ENCODE measurements at regions not wholly inside any gene's neighbourhood (a gene's known extent, or its start where the extent isn't known, plus 50 kb on each side); places are given as distances from the start of the nearest gene placed in this dataset.

- no peak overlapping the region for H3K4me3 ChIP-seq
- ATAC-seq (replicated peaks in 6 of 8) = peak in 2 of 8 experiments; percentile 18 to 52
- WGBS, 10 experiments = 0 to 70% (median 45%) methylated on average over 1 to 3 of the region's 3 CpGs; no CpG with 5 or more reads in 2 of the 10 experiments
- no peak overlapping the region for H3K27ac ChIP-seq
- in situ Hi-C loops (cut with MboI; ENCODE audit: low pct_unique_long_range_greater_than_20kb in 2 of 9, low sequenced_read_pairs in 9 of 9, unreplicated experiment in 9 of 9) = loop anchor here in 1 of 9 experiments (25.0 kb wide), 1 partner anchor 555 kb away; no protein-coding TSS in a partner anchor
- H3K4me1 ChIP-seq (replicated peaks in 1 of 2) = peaks cover 6 to 11% of the 10 kb centered on the region in 2 donors
These were observed 53.5 kb upstream of the CTTNBP2NL start for GRCh38 chr1:112342558-112342957.

DNA sequence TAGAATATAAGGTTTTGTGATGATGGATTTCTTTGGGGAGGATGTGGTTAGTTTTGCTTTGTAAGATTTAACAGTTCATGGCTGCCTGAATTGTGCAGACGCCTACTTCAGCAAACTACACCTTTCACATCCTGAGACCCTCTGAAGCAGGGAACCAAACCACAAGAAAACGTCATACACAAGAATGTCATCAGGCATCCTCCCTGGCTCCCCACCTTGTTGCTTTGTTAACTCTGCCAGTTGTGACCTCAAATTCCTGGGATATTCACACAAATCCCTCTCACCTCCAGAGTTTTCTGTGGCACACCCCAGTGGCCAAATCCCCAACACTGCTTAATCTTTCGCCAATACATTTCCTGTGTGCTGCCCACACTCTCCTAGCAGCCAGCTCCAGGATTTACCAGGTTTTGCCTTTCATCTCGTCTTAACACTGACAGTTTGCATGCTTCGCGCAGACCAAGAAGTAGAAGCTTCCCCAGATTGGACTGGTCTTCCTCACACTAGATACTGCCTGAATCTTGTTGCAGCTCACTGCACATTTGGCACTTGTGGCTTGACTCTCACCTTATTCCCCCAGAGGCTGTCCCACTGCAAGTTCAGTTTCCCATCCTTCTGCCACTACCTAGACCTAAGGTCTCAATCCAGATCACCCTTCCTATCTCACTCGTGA is 51.1 kb upstream of the CTTNBP2NL start:
- Histone ChIP-seq H3K27ac (no peak overlapping the region), H3K4me3 (no peak overlapping the region), H3K4me1 (replicated peaks in 1 of 2) (peaks cover 6 to 11% of the 10 kb centered on the region in 2 donors)
- WGBS, 10 experiments = 33 to 87% (median 73%) methylated on average over 1 to 7 of the region's 7 CpGs; no CpG with 5 or more reads in 1 of the 10 experiments
- ATAC-seq (replicated peaks in 6 of 8) = no peak
- in situ Hi-C loops (cut with MboI; ENCODE audit: low pct_unique_long_range_greater_than_20kb in 2 of 9, low sequenced_read_pairs in 9 of 9, unreplicated experiment in 9 of 9) = loop anchor here in 1 of 9 experiments (25.0 kb wide), 1 partner anchor 558 kb away; no protein-coding TSS in a partner anchor
